Lung microvascular endothelial cell (primary cell): ENCODE measurements at regions not wholly inside any gene's neighbourhood (a gene's known extent, or its start where the extent isn't known, plus 50 kb on each side); places are given as distances from the start of the nearest gene placed in this dataset.

Experiments used
- DNase-seq, 2 donors: peaks; one replicate each; pipeline versions ENCODE4 v3.0.0 to v3.0.0-alpha.2; 2010; ENCODE audit warnings: low read depth in 2 of 2

DNA sequence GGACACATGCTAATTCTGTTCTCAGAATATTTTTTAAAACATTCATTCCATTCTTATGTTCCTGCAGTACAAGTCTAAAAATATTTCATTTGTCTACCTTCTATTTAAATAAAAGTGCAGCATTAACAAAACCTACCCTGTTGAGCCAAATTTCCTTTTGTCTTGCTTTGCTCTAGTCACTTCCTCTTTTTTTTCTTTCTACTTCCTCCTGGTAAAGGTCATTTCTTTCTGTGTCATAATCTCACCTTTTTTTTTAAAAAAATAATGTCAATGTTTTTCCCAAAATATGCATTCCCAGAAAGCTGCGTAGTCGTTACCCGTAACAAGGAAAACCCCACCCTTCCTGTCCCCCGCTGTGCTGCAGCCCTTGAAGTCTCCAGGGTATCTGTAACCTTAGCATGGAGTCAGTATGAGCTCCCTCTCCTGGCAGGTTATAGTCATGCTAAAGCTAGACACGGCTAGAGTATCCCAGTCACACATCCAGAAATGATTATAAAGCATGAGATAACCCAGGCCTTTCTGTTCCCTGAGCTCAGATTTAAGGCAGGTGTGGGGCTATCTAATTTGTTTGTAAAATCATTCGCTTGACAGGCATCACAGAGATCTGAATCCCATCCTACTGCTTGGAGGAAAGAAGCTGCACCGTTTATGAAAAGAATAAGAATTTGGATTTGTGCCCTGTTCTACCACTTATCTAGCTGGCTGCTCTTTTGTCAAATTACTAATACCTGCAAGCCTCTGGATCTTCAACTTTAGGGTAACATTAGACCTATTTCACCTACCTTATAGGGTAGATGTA, 51.1 kb upstream of the EED start:
- peak; percentile 81 to 83 for DNase-seq

DNA sequence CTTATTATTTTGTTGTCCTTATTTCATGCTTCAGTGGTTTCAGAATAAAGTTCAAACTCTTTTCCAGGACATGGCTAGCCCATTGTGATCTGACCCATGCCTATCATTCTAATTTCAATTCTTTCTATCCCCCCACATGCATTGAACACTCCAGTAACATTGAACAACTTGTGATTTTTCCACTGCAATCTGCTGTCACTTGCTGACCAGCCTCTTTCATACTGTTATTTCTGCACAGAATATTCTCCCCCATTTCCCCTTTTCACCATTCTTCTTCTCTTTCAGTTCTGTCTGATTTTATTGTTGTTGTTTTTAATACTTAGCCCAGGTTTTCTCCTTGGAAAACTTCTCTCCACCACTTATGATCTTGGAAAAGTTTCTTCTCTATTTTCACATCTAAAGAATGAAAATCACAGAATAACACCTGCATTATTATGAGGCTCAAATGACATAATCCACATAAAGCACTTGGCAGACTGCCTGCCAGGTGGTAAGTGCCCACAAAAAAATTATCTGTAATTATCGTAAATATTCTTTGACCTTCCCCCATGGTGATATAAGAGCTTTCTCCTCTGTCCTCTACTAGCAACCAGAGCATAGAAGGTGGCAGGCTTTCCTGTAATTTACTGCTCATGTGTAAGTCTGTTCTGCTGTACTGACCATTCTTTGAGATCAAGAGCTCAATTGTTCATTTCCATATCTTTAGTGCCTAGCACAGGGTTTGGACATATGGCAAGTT, 51.9 kb upstream of the EED start:
- peak in 1 of 2 donors; percentile 13 for DNase-seq

DNA sequence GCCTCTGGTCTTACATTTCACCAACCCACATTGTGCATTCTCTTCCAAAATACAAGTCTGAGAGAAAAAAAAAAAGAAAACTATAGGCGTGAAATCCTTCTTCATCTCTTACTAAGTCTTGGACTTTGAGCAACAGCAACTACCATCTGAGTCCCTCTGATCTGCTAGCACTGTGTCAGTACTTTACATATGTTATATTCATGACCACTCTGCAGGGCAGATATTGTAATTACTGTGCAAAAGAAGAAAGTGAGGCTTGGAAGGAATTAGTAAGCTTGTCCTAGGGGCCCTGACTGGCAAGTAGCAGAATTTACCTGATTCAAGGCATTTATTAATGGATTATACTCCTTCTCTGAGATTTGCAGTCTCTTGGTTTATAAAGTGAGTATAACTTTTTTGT, 52.7 kb upstream of the EED start:
- no peak for DNase-seq

DNA sequence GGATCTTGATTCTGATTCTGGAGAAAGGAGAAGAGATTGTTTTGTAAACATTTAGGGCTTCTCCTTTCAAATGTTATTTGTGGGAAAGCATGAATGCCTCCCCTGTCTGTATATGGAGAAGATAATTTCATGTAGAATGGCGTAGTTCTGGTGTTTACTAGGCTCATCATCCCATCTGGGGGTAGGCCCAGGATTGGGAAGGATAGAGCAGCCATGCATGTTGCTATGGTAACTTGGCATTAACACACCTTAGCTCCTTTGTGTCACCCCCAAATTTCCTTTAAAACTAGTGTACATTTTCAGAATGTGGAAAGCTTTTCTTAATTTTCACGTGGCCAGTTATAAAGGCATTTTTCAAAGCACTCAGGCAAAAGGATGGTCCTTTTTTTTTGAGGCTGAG, 57.5 kb upstream of the EED start:
- no peak for DNase-seq

DNA sequence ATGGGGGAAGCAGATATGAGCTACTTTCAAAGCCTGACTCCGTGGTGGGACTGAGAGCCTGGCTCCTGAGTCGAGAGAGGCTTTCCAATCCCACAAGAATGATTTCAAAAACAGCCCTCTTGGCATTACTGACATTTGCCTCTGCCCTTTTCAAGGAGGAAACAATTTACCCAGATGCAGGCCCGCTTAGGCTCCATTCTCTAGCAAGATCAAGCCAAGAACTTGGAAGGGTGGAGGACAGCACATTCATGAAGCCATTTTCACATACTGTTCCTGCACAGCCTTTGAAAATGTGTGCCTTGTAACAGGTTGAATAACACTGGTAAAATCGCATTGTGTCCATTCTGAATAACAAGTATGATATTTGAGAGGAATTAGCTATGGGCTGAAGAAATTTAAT, 58.2 kb upstream of the EED start:
- no peak for DNase-seq

DNA sequence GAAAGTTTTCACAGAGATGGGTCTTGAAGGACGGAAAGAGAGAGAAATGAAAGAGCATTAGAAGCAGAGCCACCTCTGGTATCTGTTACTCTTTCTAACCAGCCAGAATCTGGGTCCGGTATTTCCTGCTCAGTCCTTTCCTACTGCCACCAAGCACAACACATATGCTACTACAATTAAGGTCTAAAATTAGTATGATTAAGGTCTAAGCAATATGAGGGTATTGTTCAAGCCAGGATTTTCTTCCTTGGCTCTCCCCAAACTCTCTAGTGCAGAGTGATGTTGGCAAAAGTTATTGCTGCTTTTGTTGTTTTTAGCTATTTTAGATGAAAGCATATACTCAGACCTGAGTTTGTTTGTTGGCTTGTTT, 59.2 kb upstream of the EED start:
- no peak for DNase-seq

DNA sequence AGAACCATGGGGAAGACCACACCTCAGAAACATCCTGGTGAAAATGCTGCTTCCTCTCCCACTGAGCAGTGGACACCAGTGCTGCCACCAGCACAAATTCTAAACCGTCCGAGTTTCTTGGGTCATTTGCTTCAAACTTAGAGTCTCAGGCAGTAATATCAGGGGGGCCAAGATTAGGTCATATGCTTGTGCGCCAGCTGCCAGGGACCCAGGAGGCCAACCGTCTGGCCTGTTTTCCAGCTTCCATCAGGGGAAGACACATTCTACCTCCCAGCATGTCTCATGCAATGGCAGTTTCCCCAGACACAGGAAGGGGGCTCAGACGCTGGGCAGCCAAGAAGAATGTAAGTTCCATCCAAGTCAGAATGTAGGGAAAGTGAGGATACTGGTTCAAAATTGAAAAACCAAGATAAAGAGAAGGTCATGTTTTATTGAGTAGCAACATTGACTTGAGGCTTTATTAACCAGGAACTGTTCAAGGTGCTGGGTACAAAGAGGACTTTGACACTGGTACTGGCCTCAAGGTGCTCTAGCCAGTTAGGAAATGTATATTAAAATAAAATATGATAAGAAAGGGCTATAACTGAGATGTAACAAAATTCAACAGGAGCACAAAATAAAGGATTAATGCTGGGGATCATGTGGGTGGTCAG, 59.7 kb upstream of the EED start:
- DNase-seq, result no peak

DNA sequence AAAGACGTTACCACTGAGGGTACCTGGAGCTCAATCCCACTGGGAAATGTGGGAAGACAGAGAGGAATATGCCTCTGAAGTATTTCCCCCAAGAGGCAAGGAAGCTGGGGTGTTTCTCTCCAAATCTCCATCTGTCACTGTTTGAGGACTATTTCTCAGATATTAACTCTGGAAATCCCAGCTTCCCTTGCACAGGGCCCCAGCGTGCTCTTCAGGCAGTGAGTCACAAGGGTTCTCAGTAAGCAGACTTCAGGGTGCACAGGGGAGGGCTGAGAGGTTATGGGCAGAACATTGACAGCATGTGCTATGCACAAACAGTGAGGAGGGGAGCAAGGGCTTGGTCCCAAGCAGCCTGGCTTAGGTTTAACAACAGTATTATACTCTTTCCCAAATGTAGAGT, 60.9 kb upstream of the EED start:
- peak in 1 of 2 donors; percentile 47 for DNase-seq

DNA sequence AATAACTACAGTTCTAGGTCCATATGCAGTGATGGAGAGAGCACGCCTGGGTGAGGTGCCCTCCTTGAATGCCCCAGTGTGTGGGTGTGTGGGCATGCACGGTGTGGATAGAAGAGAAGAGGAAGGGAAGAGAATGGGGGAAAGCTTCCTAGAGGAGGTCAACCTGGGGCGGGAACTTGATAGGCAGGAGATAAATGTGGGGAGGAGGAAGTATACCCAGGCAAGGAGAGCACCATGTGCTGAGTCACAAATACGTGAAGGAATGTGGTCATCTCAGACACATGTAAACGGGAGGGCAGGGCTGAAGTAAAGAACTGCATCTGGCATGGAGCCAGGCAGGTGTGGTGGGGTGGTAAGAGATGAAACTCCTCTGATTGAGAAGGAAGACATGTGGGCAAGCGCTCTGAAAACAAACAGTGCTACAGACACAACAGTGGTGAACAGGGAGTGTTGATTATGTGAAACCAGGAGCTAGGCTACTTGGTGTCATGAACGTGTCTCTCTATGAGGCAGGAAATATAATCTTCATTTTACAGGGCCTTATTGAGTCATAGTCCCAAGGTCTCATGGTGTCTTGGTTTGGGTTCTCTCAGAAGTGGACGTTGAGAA, 61.5 kb upstream of the EED start:
- DNase-seq, result no peak

DNA sequence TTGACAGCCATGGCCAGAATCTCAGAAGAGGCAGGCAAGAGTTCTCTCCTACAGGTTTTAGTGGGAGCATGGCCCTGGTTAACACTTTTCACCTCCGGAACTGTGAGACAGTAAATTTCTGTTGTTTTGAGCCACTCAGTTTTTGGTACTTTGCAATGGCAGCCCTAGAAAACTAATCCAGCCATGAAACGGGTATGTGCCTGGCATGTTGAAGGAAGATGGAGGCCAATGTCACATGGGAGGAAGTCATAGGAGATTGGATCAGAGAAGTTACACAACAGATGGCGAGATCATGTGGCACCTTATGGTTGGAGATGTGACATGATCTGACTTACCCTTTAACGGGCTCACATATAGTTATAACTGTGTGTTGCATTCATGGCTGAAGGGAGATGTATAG, 63.2 kb upstream of the EED start:
- DNase-seq, result no peak

DNA sequence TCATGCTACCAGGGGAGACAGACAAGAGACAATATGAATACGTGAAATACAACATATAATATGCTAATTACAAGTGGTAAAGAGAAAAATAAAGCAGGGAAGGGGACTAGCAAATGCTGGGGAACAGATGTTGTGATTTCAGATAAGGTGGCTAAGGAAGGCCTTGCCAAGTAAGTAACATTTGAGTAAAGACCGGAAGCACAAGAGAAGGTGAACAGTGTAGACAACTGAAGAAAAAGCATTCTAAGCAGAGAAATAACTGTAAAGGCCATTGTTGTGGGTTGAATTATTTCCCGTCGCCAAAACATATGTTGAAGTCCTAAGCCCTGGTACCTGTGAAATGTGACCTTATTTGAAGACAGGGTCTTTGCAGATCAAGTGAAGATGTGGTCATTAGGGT, 63.7 kb upstream of the EED start:
- no peak for DNase-seq

DNA sequence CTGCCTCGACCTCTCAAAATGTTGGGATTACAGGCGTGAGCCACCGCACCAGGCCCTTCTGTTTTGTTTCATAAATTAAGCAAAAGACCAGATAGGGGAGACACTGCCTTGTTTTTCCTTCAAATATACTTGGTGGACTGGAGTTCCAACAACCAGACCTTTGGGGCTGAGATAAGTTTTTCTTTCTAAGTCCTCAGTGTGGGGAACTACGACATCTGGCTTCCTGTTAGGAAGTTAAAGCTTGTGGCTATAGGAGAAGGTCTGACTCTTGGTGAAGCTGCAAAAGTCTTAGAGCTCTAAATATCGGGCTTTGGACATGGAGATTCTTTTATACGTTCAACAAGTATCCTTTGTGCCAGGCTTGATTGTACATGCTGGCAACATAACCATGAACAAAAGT, 64.1 kb upstream of the EED start:
- peak in 1 of 2 donors; percentile 14 for DNase-seq

DNA sequence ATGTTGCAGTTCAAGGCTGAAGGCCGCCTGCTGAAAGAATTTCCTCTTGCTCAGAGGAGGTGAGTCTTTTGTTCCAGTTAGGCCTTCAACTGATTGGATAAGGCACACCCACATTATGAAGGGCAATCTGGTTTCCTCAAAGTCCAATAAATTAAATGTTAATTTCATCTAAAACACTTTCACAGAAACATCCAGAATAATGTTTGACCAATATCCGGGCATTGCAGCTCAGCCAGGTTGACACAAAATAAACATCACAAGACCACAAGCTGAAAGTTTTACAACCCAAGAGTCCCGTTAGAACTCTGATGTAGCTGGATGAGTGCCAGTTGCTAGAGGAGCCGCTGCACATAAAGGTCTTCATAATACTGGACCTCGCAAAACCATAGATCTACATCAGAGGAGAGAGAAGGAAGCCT, 64.9 kb upstream of the EED start:
- peak in 1 of 2 donors; percentile 54 for DNase-seq

DNA sequence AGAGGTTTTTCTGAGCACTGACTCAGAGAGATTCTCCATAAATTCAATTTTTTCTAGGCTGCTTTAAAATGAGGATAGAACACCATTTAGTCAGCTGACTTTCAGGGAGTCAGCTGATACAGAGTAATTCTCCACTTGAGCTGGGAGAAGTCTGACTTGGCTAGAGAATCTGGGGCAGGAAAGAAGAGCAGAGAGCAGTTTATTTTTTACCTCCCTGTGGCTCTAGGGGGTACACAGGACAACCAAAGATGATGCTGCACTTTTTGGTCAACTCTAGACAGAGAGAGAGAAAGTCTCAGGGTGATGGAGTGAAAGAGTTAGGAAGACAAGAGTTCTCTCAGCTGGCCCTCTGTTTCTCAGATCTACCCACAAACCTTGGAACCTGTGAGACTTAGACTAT, 67.3 kb upstream of the EED start:
- no peak for DNase-seq

DNA sequence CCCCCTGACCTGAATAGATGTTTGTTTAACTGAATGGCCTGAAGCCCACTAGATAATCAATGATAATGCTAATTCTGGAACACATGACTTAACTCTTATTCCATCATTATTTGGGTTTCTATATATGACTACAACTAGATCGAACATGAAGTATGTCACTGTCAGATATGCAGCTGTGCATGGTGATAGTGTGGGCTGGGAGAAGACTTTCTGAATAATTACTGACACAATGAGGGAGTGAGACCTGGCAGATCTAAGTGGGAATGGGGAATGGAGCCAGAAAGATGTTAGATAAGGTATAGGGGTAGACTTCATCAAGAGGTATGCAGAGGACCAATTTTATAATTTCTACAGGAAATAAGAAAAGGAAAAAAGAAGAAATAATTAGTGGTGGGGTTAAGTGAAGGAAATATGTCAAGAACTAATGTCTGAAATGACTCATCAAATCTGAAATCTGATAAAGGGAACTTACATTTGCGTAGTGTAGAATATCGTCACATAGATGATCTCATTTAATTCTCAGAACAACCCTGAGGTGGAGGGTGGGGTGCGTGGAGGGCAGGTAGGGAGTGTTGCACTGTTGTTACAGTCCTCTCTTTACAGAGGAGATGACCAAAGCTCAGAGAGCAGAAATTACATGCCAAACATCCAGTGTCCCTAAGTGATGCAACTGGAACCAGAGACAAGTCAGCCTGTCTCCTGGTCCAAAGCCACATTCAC, 68.2 kb upstream of the EED start:
- peak in 1 of 2 donors; percentile 24 for DNase-seq

DNA sequence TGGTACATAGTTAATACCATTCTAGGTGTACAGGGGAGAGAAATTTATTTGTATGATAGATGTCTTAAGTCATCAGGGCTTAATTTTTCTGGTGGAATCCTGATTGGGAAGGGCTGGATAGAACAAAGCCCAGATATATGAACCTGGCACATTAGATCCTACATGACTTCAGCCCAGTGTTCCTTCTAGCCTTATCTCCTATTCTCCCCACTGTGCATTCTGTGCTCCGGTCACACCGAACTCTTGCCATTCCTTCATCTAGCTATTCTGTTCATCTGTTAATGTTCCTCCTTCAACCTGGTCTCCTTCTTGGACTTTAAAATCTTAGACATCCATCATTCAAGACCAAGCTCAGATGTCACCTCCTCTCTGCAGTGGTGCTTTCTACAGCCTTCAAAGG, 68.9 kb upstream of the EED start:
- no peak for DNase-seq

DNA sequence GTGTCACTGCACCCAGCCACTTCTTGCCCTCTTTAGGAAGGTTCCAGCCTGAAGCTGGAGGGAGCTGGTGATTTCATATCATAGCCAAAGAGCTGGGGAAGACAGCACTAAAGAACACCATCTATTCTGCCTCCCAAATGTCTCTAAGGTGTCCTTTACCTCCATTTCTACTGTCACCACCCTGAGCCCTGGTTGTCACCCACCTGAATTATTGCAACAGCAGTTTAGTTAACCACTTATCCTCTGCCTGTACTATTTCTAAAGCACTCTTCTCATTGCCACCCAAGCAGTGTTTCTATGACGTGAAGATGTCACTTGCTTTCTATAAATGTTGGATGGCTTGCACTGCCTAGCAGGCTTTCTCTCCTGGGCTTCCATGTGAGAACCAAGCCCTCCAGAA, 69.4 kb upstream of the EED start:
- DNase-seq, result no peak

DNA sequence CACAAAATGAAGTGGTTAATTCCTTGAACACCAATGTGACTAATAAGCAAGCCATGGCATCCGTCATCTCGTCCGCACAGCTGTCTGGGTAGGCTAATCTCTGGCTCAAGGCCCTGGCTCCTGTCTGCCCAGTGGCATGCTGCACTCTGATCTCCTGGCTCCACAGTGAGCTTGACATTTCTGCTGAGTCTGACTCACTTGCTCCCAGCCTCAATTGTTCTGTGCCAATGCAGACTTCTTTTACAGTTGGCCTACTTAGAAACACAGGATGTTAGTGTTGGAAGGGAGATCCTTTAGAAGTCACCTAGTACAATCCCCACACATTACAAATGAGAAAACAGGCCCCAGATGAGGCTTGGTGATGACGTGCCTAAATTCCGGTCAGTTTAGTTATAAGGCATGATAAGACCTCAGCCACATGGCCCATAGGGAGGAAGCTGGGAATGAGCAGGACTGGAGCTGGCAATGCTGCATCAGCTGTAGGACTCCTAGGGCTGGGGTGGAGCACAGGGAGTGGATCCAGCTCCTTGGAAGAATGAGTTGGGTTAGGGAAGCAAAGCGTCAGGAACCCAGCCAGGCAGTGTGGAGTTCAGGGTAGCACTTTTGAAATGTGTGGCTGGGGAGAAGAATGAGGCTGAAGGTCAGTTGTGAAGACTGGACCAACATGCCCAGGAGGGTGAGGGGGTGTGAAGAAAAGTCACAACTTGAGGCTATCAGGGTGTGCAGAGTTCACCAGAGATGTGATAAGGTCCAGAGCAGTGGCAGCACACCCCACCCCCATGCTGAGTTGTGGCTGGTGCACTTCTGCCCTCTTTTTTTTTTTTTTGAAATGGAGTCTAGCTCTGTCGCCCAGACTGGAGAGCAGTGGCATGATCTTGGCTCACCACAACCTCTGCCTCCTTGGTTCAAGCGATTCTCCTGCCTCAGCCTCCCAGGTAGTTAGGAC, 70.2 kb upstream of the EED start:
- DNase-seq, result peak; percentile 77 to 96

DNA sequence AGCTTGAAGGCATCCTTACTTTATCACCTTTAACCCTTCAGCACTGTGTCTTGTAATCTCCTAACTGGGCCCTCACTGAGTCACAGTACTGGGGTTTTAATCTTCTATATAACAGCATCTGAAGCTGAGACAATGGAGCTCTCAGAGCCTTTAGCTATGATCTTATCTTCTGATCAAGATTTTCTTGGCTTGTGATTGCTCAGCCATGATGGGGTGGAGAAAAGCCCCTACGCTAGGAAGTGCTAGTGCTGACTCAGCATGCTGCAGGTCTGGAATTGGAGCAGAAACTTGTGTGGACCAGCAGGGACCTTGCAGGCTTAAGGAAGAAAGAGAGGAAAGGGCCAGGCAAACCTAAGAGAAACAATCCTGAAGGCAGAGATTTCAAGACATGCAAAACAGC, 71.7 kb upstream of the EED start:
- DNase-seq, result peak in 1 of 2 donors; percentile 64

DNA sequence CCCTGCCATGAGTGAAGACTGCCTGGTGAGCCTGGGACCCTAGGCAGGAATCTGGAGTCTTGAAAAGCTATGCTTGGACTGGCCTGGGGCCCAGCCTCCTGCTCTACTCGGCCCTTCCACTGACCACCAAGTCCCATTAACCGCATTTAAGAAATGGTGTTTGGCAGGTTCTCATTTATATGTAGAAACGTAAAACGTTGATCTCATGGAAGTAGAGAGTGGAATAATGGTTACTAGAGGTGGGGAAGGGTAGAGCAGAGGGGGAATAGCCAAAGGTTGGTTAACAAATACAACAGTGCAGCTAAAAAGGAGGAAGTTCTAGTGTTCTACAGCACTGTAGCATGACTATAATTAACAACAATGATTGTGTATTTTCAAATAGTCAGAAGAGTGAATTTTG, 72.9 kb upstream of the EED start:
- DNase-seq, result no peak
